Liver (tissue), 8 donors: ENCODE measurements at regions not wholly inside any gene's neighbourhood (a gene's known extent, or its start where the extent isn't known, plus 50 kb on each side); places are given as distances from the start of the nearest gene placed in this dataset.

ENCODE experiments used
- DNase-seq: peaks from one replicate; pipeline ENCODE4 v3.0.0-alpha.2; 2017; ENCODE audit warnings: low spot score
- H3K27ac ChIP-seq, 2 donors: one replicate each; pipeline ENCODE4 v1.7.0; 2013; ENCODE audit warnings: inconsistent platforms in 2 of 2, low read length in 2 of 2, control low read depth in 1 of 2, low read depth in 1 of 2, mild to moderate bottlenecking in 1 of 2
- H3K27me3 ChIP-seq, 4 donors: one replicate each; pipeline versions ENCODE4 v1.6.1 to v1.7.0; 2013; ENCODE audit warnings: low read length in 3 of 4, inconsistent platforms in 1 of 4, mild to moderate bottlenecking in 1 of 4, moderate library complexity in 1 of 4; ENCODE audit not compliant: control insufficient read depth in 4 of 4, insufficient read depth in 4 of 4
- H3K36me3 ChIP-seq, 4 donors: one replicate each; pipeline versions ENCODE4 v1.6.1 to v1.7.0; 2013; ENCODE audit warnings: low read length in 3 of 4, mild to moderate bottlenecking in 3 of 4, low read depth in 1 of 4, moderate library complexity in 1 of 4; ENCODE audit not compliant: control insufficient read depth in 4 of 4, insufficient read depth in 3 of 4
- H3K4me1 ChIP-seq, 4 donors: one replicate each; pipeline versions ENCODE4 v1.6.1 to v1.7.0; 2013; ENCODE audit warnings: low read length in 3 of 4, mild to moderate bottlenecking in 3 of 4, moderate library complexity in 1 of 4; ENCODE audit not compliant: control insufficient read depth in 4 of 4, insufficient read depth in 4 of 4
- H3K4me3 ChIP-seq, 3 donors: one replicate each; pipeline versions ENCODE4 v1.6.1 to v1.7.0; 2013; ENCODE audit warnings: low read length in 3 of 3, control low read depth in 1 of 3, low read depth in 1 of 3, mild to moderate bottlenecking in 1 of 3
- H3K9ac ChIP-seq, 2 donors: one replicate each; pipeline ENCODE4 v1.7.0; 2013; ENCODE audit warnings: low read length in 2 of 2, mild to moderate bottlenecking in 2 of 2, moderate library complexity in 2 of 2, control low read depth in 1 of 2, low read depth in 1 of 2
- H3K9me3 ChIP-seq, 4 donors: one replicate each; pipeline versions ENCODE4 v1.6.1 to v1.7.0; 2013; ENCODE audit warnings: low read length in 3 of 4; ENCODE audit not compliant: control insufficient read depth in 4 of 4
- ATF3 ChIP-seq: IDR thresholded peaks from 2 replicates; pipeline ENCODE4 v1.6.1; 2016; ENCODE audit warnings: antibody characterized with exemption
- CTCF ChIP-seq: fragments of 150-350 bp; IDR thresholded peaks from 2 replicates; pipeline ENCODE4 v1.5.1; 2017; ENCODE audit warnings: improper control_type of control experiment, low read depth, low read length; ENCODE audit not compliant: missing input control
- EGR1 ChIP-seq, 2 donors: IDR thresholded peaks; 2 replicates each; pipeline ENCODE4 v1.6.1; 2016 to 2018; ENCODE audit warnings: antibody characterized with exemption in 2 of 2, low read depth in 2 of 2
- FOXA1 ChIP-seq: IDR thresholded peaks from 2 replicates; pipeline ENCODE4 v1.6.1; 2016; ENCODE audit warnings: antibody characterized with exemption
- FOXA2 ChIP-seq: IDR thresholded peaks from 2 replicates; pipeline ENCODE4 v1.6.1; 2016; ENCODE audit warnings: antibody characterized with exemption
- GABPA ChIP-seq, 2 donors: IDR thresholded peaks in 1 of 2; conservative IDR thresholded peaks in 1 of 2; 2 replicates each; pipeline ENCODE4 v1.6.1; 2016; ENCODE audit warnings: antibody characterized with exemption in 2 of 2, mild to moderate bottlenecking in 1 of 2, moderate library complexity in 1 of 2
- HNF4A ChIP-seq, 2 donors: conservative IDR thresholded peaks; 2 replicates each; pipeline ENCODE4 v1.6.1; 2016; ENCODE audit warnings: antibody characterized with exemption in 2 of 2, mild to moderate bottlenecking in 2 of 2
- HNF4G ChIP-seq: IDR thresholded peaks from 2 replicates; pipeline ENCODE4 v1.6.1; 2016; ENCODE audit warnings: antibody characterized with exemption
- JUND ChIP-seq, 2 donors: IDR thresholded peaks; 2 replicates each; pipeline ENCODE4 v1.6.1; 2016; ENCODE audit warnings: antibody characterized with exemption in 2 of 2
- MAX ChIP-seq: IDR thresholded peaks from 2 replicates; pipeline ENCODE4 v1.6.1; 2016; ENCODE audit warnings: antibody characterized with exemption
- NR2F2 ChIP-seq: IDR thresholded peaks from 2 replicates; pipeline ENCODE4 v1.6.1; 2016; ENCODE audit warnings: antibody characterized with exemption
- RAD21 ChIP-seq, 2 donors: IDR thresholded peaks; 2 replicates each; pipeline ENCODE4 v1.6.1; 2016; ENCODE audit warnings: antibody characterized with exemption in 2 of 2, mild to moderate bottlenecking in 2 of 2
- REST ChIP-seq: IDR thresholded peaks from 2 replicates; pipeline ENCODE4 v1.6.1; 2016; ENCODE audit warnings: antibody characterized with exemption, mild to moderate bottlenecking
- RXRA ChIP-seq, 2 donors: IDR thresholded peaks; 2 replicates each; pipeline ENCODE4 v1.6.1; 2017 to 2018; ENCODE audit warnings: antibody characterized with exemption in 2 of 2, mild to moderate bottlenecking in 1 of 2
- SP1 ChIP-seq: IDR thresholded peaks from 2 replicates; pipeline ENCODE4 v1.6.1; 2018; ENCODE audit warnings: antibody characterized with exemption, mild to moderate bottlenecking
- TAF1 ChIP-seq: conservative IDR thresholded peaks from 2 replicates; pipeline ENCODE4 v1.6.1; 2016; ENCODE audit warnings: antibody characterized with exemption, mild to moderate bottlenecking
- YY1 ChIP-seq: IDR thresholded peaks from 2 replicates; pipeline ENCODE4 v1.6.1; 2016; ENCODE audit warnings: antibody characterized with exemption, mild to moderate bottlenecking
- ZBTB33 ChIP-seq: IDR thresholded peaks from 2 replicates; pipeline ENCODE4 v1.6.1; 2016; ENCODE audit warnings: antibody characterized with exemption
- WGBS: extraction: QIAGEN DNeasy Blood & Tissue Kit; methylation state at CpG from one replicate; pipeline ENCODE4 v1.1.7; 2013; 5-methylcytosine and 5-hydroxymethylcytosine counted together
- donor health status: healthy.
- donor health status: healthy.
- donor health status: healthy.
- donor health status: healthy.
- donor health status: healthy.

- Histone ChIP-seq H3K36me3 (no peaks in the 10 kb centered on the region), H3K4me3 (no peak overlapping the region), H3K27me3 (no peaks in the 10 kb centered on the region), H3K27ac (no peak overlapping the region), H3K9me3 (no peaks in the 10 kb centered on the region), H3K4me1 (no peaks in the 10 kb centered on the region), H3K9ac (no peak overlapping the region)
- DNase-seq: no peak
- 69% methylated on average over 4 of the region's 4 CpGs for WGBS
- TF ChIP-seq FOXA2: no peak
- TF ChIP-seq FOXA1: no peak
- TF ChIP-seq ATF3: no peak
- no peak for TF ChIP-seq RAD21 (IDR thresholded peaks at IDR 0.05)
- TF ChIP-seq MAX: no peak
- TF ChIP-seq ZBTB33: no peak
- TF ChIP-seq TAF1: no peak
- no peak for TF ChIP-seq GABPA (IDR thresholded peaks at IDR 0.05 in 1 of 2, conservative IDR thresholded peaks at IDR 0.05 in 1 of 2)
- TF ChIP-seq JUND (IDR thresholded peaks at IDR 0.05): no peak
- no peak for TF ChIP-seq EGR1 (IDR thresholded peaks at IDR 0.05; ENCODE audit: low read depth in 2 of 2)
- no peak for TF ChIP-seq HNF4G
- TF ChIP-seq HNF4A (conservative IDR thresholded peaks at IDR 0.05): no peak
- no peak for TF ChIP-seq YY1
- no peak for TF ChIP-seq NR2F2
- no peak for TF ChIP-seq CTCF
- no peak for TF ChIP-seq REST
- no peak for TF ChIP-seq SP1
- no peak for TF ChIP-seq RXRA (IDR thresholded peaks at IDR 0.05)
Observed at GRCh38 chr5:103374473-103374963, 116.0 kb downstream of the MACIR start.
